Endothelial cell of umbilical vein (primary cell): ENCODE measurements at regions not wholly inside any gene's neighbourhood (a gene's known extent, or its start where the extent isn't known, plus 50 kb on each side); places are given as distances from the start of the nearest gene placed in this dataset.

Source experiments
- BruUV-seq: library from RNA; stranded (reverse); fragments of 400-500 nt; replicated peaks from 2 replicates; lab custom pipeline; 2021; lab: Mats Ljungman, UMichigan
- CTCF ChIA-PET: fragments of 300-600, 350-600 bp; sonication (Branson Sonifier 250); formaldehyde crosslinking; loops from one replicate; lab custom pipeline; 2021; ENCODE audit warnings: antibody characterized with exemption, inconsistent platforms; lab: Charles Lee
- POLR2A ChIA-PET: fragments of 300-600, 350-600 bp; sonication (Branson Sonifier 250); formaldehyde crosslinking; loops from one replicate; lab custom pipeline; 2021; ENCODE audit warnings: antibody characterized with exemption, inconsistent platforms; lab: Charles Lee
- DNase-seq: peaks from one replicate; pipeline ENCODE4 v3.0.0-alpha.2; 2011; ENCODE audit warnings: low read depth, low spot score
- FAIRE-seq: peaks from 2 replicates; lab custom pipeline; 2011; peaks lifted over from hg19 to GRCh38; lab: Jason Lieb, UNC
- H2AFZ ChIP-seq: 2 replicates; pipeline ENCODE4 v1.6.0; 2012; ENCODE audit warnings: low read depth, low read length, control low read depth, inconsistent platforms
- H3K27ac ChIP-seq: 2 replicates; pipeline ENCODE4 v1.5.1; 2011; ENCODE audit warnings: low read depth, mild to moderate bottlenecking, control low read depth, low read length, moderate library complexity; ENCODE audit not compliant: insufficient read depth
- H3K27me3 ChIP-seq, 2 experiments: 2 replicates each; pipeline versions ENCODE4 v1.6.0 to v1.6.1; 2011; ENCODE audit warnings: low read length in 2 of 2, mixed read lengths in 1 of 2; ENCODE audit not compliant: control insufficient read depth in 2 of 2, insufficient read depth in 2 of 2
- H3K36me3 ChIP-seq, 2 experiments: 2 replicates in 1 of 2; 3 replicates in 1 of 2; pipeline ENCODE4 v1.5.1; 2011; ENCODE audit warnings: low read length in 2 of 2, mild to moderate bottlenecking in 1 of 2, moderate library complexity in 1 of 2; ENCODE audit not compliant: control insufficient read depth in 2 of 2, insufficient read depth in 2 of 2; ENCODE audit errors: extremely low read depth in 1 of 2
- H3K4me1 ChIP-seq: 3 replicates; pipeline ENCODE4 v1.5.1; 2011; ENCODE audit warnings: mild to moderate bottlenecking, low read length; ENCODE audit not compliant: control insufficient read depth, insufficient read depth; ENCODE audit errors: extremely low read depth
- H3K4me2 ChIP-seq: 2 replicates; pipeline ENCODE4 v1.6.1; 2011; ENCODE audit warnings: low read length, control low read depth, mixed read lengths; ENCODE audit not compliant: insufficient read depth
- H3K4me3 ChIP-seq, 3 experiments: fragments of 200-600 bp in 1 of 3; sonication (generic), shearing (Covaris generic) in 1 of 3; replicated peaks in 1 of 3; 2 replicates each; pipeline ENCODE4 v1.5.1; 2011 to 2016; ENCODE audit warnings: control low read depth in 3 of 3, low read length in 3 of 3, mild to moderate bottlenecking in 2 of 3, inconsistent platforms in 1 of 3, low read depth in 1 of 3, moderate library complexity in 1 of 3; ENCODE audit not compliant: insufficient read depth in 1 of 3
- H3K79me2 ChIP-seq: 2 replicates; pipeline ENCODE4 v1.6.0; 2012; ENCODE audit warnings: low read length, inconsistent platforms; ENCODE audit not compliant: control insufficient read depth, insufficient read depth
- H3K9ac ChIP-seq: replicated peaks from 2 replicates; pipeline ENCODE3; 2011; ENCODE audit warnings: low read length, control low read depth; ENCODE audit not compliant: insufficient read depth; ENCODE audit errors: extremely low read depth
- H3K9me1 ChIP-seq: replicated peaks from 3 replicates; pipeline ENCODE4 v1.6.0; 2011; ENCODE audit warnings: mild to moderate bottlenecking, low read length; ENCODE audit not compliant: control insufficient read depth, insufficient read depth; ENCODE audit errors: extremely low read depth
- H3K9me3 ChIP-seq: replicated peaks from 2 replicates; pipeline ENCODE4 v1.5.1; 2012; ENCODE audit warnings: low read length, inconsistent platforms; ENCODE audit not compliant: control insufficient read depth, insufficient read depth
- H4K20me1 ChIP-seq: replicated peaks from 2 replicates; pipeline ENCODE3; 2011; ENCODE audit warnings: mild to moderate bottlenecking, low read length; ENCODE audit not compliant: control insufficient read depth, insufficient read depth; ENCODE audit errors: extremely low read depth
- EZH2 ChIP-seq: IDR thresholded peaks from 2 replicates; pipeline ENCODE4 v1.6.1; 2012; ENCODE audit warnings: borderline replicate concordance, low read depth, mild to moderate bottlenecking, moderate library complexity, low read length, inconsistent platforms; ENCODE audit not compliant: severe bottlenecking
- FOS ChIP-seq: IDR thresholded peaks from 2 replicates; pipeline ENCODE4 v1.6.1; 2011; ENCODE audit warnings: mild to moderate bottlenecking, low read length, moderate library complexity, borderline replicate concordance; ENCODE audit not compliant: insufficient read depth
- JUN ChIP-seq: IDR thresholded peaks from 2 replicates; pipeline ENCODE4 v1.6.1; 2011; ENCODE audit warnings: borderline replicate concordance, low read depth; ENCODE audit not compliant: insufficient read length, insufficient read depth
- MYC ChIP-seq: IDR thresholded peaks from one replicate; pipeline ENCODE4 v1.6.1; 2011; ENCODE audit warnings: mild to moderate bottlenecking, low read depth, low read length
- POLR2A ChIP-seq: IDR thresholded peaks from 2 replicates; pipeline ENCODE4 v1.6.1; 2012; ENCODE audit warnings: low read depth, mild to moderate bottlenecking, control low read depth, low read length
- dilution Hi-C: fragments of 300-500 bp; cut with MboI; formaldehyde crosslinking; loops from one replicate; pipeline ENCODE4 v1.15.0; 2019; ENCODE audit warnings: low sequenced_read_pairs; ENCODE audit not compliant: extremely low pct_ligation_motif_present
- intact Hi-C: fragments of 100-400 bp; cut with micrococcal nuclease; formaldehyde crosslinking; loops from one replicate; pipeline ENCODE4 v1.10.0; 2022
- TF ChIP-seq, protein P1 (sequence below): IDR thresholded peaks from 2 replicates; pipeline ENCODE4 v1.6.1; 2011; ENCODE audit not compliant: insufficient read depth, insufficient read length
- TF ChIP-seq, protein P2 (sequence below), 2 donors: IDR thresholded peaks; 1 replicate in 1 of 2; 2 replicates in 1 of 2; pipeline ENCODE4 v1.5.1; 2011; ENCODE audit warnings: low read length in 2 of 2, mild to moderate bottlenecking in 2 of 2, moderate library complexity in 2 of 2, control low read depth in 1 of 2, inconsistent platforms in 1 of 2, low read depth in 1 of 2; ENCODE audit not compliant: insufficient read depth in 1 of 2; ENCODE audit errors: extremely low read depth in 1 of 2

GRCh38 chr3:139180489-139180888, 135.8 kb upstream of the PRR23C start:
- no peak overlapping the region for H2AFZ ChIP-seq
- dilution Hi-C loops, result no loop called here
- no peaks in the 10 kb centered on the region for H3K79me2 ChIP-seq
- no TSS peak for BruUV-seq
- TF ChIP-seq, protein P1, sequence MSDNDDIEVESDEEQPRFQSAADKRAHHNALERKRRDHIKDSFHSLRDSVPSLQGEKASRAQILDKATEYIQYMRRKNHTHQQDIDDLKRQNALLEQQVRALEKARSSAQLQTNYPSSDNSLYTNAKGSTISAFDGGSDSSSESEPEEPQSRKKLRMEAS, result no peak
- no peak for TF ChIP-seq EZH2
- no peak for TF ChIP-seq POLR2A
- TF ChIP-seq, protein P2, sequence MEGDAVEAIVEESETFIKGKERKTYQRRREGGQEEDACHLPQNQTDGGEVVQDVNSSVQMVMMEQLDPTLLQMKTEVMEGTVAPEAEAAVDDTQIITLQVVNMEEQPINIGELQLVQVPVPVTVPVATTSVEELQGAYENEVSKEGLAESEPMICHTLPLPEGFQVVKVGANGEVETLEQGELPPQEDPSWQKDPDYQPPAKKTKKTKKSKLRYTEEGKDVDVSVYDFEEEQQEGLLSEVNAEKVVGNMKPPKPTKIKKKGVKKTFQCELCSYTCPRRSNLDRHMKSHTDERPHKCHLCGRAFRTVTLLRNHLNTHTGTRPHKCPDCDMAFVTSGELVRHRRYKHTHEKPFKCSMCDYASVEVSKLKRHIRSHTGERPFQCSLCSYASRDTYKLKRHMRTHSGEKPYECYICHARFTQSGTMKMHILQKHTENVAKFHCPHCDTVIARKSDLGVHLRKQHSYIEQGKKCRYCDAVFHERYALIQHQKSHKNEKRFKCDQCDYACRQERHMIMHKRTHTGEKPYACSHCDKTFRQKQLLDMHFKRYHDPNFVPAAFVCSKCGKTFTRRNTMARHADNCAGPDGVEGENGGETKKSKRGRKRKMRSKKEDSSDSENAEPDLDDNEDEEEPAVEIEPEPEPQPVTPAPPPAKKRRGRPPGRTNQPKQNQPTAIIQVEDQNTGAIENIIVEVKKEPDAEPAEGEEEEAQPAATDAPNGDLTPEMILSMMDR (IDR thresholded peaks at IDR 0.05; ENCODE audit: extremely low read depth in 1 of 2, insufficient read depth in 1 of 2, low read depth in 1 of 2, low read length in 2 of 2), result no peak
- no peak for TF ChIP-seq MYC
- no peak for TF ChIP-seq JUN
- TF ChIP-seq FOS, result no peak
- no peaks in the 10 kb centered on the region for H3K36me3 ChIP-seq
- intact Hi-C loops, result no loop called here
- FAIRE-seq (no peak), DNase-seq (no peak)
- no peaks in the 10 kb centered on the region for H3K9me3 ChIP-seq
- H3K4me1 ChIP-seq, result no peaks in the 10 kb centered on the region
- no peaks in the 10 kb centered on the region for H3K9me1 ChIP-seq
- ChIA-PET POLR2A (no interaction called here), CTCF (interaction anchor here (1.2 kb wide), 1 partner anchor 9 kb away, joined by 4 read pairs; no protein-coding TSS in a partner anchor)
- no peak overlapping the region for H3K9ac ChIP-seq
- H3K4me3 ChIP-seq, result no peak overlapping the region
- H4K20me1 ChIP-seq, result no peaks in the 10 kb centered on the region
- no peak overlapping the region for H3K4me2 ChIP-seq
- H3K27me3 ChIP-seq, result no peaks in the 10 kb centered on the region
- H3K27ac ChIP-seq, result no peak overlapping the region
